ENCODE measurements at regions not wholly inside any gene's neighbourhood (a gene's known extent, or its start where the extent isn't known, plus 50 kb on each side); places are given as distances from the start of the nearest gene placed in this dataset.

DNA sequence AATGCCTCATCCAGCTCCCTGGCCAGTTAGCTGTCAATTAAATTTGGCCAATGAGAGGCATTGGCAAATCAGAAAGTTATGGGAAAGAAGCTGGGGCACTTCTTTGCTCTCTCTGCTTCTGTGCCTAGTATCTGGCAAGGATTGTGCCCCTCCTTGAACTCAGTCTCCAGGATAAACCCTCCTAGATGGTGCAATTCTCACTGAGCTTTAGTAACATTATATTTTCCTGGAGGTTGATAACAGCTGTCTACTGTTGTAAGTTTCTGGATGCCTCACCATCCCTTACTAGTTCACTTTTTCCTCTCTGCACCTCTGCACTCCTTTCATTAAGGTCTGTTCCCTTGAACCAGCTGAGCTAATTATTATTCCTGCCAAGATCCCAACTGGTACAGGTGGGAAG, 329.5 kb downstream of the MFSD1 start:
- no peak for DNase-seq

DNA sequence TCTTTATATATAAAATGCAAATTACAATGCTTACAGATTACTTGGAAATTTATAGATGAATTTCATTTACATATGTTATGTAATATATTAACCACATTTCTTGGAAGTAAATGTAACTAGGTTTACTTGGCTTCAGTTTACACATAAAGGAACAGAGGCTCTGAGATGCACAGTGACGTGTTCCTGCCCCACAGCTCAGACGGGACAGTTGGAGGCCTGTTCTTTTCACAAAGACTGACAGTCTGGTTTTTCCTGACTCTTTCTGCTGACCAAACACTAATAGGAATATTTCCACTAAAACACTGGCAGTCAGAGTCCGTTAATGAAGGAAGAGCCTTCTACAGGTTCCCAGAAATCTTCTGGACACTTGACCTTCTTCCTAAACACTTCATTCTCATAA, 336.1 kb downstream of the MFSD1 start:
- no peak for DNase-seq

DNA sequence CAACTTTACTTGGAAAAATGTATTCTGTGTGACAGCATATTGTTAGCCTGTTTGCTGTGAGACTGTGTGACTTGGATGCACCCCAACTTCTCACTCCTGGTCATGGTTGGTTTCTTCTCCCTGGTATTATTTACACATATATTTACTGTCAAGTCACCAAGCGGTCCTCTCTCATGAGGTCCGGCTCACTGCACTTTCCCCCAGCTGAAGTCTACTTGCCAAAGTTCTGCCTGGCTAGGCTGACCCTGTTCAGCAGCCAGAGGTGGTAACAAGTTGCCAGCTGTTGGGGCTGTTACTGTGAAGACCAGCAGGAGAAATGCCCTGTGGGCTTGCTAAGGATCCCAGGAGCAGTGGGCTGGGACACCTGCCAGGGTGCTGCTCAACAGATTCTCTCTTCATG, 337.5 kb downstream of the MFSD1 start:
- no peak for DNase-seq

- DNase-seq, result no peak
These were observed 342.6 kb downstream of the MFSD1 start for GRCh38 chr3:159144472-159144871.

DNA sequence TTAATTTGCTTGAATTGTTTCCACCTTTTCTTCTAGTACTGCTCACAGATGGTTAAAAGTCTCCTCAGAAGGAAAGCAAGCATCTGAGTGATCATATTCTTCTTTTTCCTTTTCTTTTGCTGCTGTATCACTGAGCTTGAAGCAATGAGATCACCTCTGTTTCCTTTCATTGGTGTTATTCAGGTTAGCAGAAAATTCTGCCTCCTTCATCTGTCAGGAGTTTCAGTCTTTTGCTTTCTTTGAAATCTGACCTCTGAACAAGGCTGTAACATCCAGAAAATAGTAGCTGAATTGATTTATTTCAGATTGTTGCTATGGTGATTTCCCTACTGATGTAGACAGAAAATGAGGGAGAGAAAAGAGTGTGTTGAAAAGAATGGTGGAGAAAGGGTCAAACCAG, 343.0 kb downstream of the MFSD1 start:
- no peak for DNase-seq

DNA sequence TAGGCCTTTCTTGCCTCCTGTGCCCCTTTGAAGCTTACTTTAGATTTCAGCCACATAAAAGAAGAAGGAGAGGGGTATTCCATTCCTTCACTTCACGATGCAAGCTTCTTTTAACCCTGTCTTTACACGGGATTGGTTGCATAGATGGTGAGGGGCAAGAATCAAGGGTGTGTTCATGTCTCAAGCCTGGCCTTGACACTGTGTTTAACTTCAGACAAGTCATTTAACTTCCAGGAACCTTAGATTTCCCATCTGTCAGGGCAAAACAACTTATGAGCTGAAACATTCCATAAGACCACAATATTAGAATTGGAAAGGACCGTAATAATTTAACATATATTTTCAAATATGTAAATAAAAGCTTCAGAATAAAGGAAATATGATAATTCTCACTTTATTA, 344.5 kb downstream of the MFSD1 start:
- DNase-seq, result no peak

DNA sequence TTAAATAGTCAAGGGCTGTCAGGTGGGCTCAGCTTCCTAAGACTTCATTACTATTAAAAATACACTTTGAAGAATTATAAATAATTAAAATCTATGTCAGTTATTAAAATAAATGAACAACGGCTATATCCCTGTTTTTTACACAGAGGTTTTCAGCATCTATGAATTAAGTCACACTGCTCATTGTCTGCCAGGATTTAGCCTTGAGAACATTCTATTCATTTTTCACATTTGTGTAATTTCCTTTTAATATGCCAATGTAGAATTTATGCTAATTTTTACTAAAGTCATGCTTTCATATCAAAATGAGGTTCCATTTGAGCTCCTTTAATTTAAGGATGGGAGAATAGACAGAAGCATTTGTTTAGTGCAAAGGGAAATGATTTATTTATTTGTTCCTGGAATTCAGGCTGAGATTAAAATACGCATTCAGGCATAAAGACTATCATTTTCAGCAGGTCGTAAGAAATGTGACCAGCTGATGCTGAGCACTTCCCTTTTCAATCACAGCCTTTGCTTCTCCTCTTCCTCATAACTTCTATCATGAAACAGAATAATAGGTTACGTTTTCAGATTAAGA, 345.1 kb downstream of the MFSD1 start:
- no peak for DNase-seq

GRCh38 chr3:159147813-159148212, 346.0 kb downstream of the MFSD1 start:
- DNase-seq, result no peak

- no peak for DNase-seq
These were observed 346.6 kb downstream of the MFSD1 start for GRCh38 chr3:159148466-159148865.

DNA sequence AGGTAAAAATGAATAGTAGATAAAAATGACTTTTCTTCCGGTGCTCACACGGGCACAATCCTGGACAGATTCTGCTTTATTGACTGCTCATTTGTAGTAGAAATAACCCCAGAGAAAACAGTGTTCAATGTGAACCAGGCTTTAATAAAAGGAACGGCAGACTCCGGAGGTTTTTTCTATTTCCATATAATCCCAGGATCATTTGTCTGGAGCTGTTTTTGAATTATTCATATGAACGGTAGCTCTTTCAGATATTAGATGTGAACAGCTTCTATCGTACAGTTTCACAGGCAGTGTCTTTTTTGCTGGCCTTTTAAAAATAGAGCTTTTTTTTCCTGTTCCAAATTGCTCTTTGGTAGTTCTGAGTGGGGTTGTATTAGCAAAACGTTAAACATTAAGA, 347.3 kb downstream of the MFSD1 start:
- DNase-seq, result no peak

DNA sequence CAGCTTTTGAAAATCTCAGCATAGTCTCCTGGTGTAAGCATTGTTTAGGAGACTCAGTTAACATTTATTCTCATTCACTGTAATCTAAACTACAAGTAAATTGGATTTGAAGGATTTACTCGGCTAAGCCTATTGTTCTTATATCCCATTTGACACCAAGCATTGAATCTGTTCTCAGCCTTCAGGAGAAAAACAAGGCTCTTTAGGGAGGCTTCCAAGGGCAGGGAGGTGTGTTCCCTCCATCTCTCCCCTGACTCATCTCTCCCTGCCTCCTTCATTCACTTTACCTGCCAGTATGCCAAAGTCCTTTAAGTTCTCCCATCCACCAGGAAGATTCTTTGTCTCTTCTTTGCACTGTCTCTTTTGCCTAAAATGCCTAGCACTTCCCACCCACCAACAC, 347.8 kb downstream of the MFSD1 start:
- no peak for DNase-seq

DNA sequence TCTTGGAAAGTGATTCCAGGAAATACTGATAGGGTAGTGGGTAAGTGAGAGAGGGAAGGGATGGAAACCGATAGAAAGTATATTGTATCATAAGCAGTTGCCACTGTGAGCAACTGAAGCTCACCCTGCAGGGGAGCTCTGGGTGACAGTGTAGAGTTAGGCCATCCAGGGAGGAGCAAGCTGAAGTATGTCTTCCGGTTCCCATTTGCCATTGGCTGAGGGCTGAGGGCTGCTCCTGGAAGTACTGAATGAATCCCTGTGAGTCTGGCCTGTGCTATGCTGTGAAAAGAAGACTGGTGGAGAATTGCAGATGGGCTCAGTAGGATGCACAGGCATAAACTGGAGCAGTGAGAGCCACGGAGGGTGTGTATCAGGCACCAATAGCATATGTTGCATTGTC, 348.3 kb downstream of the MFSD1 start:
- no peak for DNase-seq

- DNase-seq, result no peak
These were observed 349.3 kb downstream of the MFSD1 start for GRCh38 chr3:159151130-159151529.

- no peak for DNase-seq
These were observed 355.4 kb downstream of the MFSD1 start for GRCh38 chr3:159157275-159157674.

- no peak for DNase-seq
These were observed 356.4 kb downstream of the MFSD1 start for GRCh38 chr3:159158213-159158612.

DNA sequence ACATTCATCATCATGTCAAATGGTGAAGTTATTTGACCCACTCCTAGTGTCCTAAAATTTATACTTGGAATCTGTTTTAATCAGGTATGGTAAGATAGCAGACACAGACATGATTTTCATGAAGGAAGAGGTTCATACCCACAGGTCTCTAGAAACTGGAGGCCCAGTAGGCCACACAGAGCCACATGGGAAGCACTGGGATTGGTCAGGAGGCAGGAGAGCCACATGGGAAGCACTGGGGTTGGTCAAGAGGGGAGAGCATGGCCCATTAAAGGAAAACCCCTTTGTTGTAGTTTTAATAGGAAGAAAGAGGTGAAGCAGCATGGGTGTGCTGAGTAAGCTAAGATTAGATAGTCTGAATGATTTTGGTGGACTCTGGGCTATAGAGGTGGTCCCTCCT, 356.9 kb downstream of the MFSD1 start:
- DNase-seq, result no peak

GRCh38 chr3:159159546-159159945, 357.7 kb downstream of the MFSD1 start:
- DNase-seq, result no peak

DNA sequence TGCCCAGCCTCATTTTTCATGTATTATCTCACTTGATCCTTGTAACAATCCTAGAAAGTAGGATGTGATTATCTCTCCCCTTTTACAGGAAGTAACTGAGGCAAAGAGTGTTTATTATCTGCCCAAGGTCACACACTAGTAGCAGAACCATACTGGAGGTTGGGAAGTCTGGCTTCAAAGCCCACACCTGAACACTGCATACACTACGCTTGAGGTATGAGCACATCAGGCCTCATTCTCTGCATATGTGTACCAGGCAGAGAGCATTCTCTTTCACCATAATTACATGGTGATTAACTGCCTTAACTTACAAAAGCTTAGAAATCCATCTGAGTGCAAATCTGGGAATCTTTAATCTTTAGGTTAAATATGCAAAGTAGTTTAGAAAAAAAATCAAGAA, 361.8 kb downstream of the MFSD1 start:
- DNase-seq, result no peak

DNA sequence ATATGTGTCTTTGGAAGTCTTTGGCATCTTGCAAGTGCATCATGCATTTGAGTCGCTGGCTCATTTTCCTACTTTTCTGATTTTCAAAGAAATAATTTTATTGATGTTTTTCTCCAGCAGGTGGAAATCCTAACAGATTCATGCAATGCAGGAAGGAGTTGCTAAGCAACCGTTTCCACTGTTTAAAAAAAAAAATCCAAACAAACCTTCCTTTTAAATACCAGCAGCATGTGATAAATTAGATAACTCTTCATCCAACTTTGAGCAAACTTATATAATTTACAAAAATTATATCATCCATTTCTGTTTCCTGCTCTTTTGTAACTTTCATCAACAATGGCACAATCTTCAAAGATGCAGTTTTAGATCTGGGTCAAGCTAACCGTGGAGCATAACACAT, 364.1 kb downstream of the MFSD1 start:
- DNase-seq, result no peak

GRCh38 chr3:159166899-159167586, 365.2 kb downstream of the MFSD1 start:
- no peak for DNase-seq

DNA sequence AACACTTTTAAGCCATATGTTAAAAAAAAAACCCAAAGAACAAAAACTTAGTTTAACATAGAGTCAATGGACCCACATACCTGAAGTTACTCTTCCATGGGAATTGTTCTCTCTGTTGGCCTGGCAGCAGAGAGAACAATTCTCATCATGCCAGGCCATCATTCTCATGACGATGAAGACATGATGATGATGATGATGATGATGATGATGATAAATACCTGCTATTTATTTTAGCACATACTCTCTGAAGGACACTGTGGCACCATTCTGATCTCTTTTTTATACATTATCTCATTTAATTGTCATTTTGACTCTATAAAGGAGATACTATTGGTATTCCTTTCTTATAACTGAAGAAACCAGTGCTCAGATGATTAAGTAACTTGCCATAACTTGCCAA, 366.9 kb downstream of the MFSD1 start:
- no peak for DNase-seq

DNA sequence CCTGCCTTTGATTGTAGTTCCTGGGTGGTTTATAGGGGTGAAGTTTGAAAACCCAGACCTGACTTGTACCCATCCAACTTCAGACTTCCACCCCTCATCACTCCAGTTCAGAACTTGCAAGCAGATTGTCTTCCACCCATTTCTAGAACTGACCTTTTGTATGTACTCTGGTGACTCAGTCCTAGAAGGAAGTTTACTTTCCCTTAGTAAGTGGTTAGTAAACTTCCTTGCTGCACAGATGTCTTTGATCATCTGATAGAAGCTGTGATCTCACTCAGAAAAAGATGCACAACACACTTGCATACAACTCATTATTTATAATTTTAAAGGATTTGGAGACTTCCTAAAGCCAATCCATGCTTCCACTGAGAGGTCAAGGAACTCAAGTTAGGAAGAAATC, 368.0 kb downstream of the MFSD1 start:
- DNase-seq, result no peak

DNA sequence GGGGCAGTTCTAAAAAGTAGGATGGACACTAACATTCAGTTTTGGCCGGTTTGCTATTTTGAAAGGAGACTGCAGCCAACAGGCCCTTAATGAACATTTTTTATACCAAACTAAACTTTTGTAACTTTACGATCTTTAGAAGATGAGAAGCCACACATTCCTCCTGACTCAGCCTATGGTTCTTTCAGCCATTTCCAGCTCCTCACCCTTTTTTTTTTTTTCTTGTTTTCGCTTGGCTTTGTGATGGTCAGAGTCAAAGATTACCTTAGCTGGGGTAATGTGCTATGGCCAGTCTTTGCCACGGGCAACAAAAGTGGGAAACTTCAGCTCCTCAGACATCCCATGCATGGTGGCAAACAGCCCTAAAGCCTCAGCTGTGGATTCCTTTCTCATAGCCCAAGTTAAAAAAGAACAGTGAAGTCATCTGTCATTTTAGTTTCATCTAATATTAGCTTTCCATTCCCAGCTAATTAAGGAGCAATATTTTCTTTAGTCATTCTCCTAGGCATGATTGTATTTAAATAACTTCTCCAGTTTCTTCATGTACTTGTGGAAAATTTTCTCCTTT, 368.7 kb downstream of the MFSD1 start:
- no peak for DNase-seq

- no peak for DNase-seq
These were observed 369.5 kb downstream of the MFSD1 start for GRCh38 chr3:159171333-159171732.

- no peak for DNase-seq
These were observed 370.6 kb downstream of the MFSD1 start for GRCh38 chr3:159172473-159172872.

All from inflammatory macrophage treated with lipopolysaccharide for 4 hours (primary cell).